HL-60 (cell line): ENCODE measurements at regions not wholly inside any gene's neighbourhood (a gene's known extent, or its start where the extent isn't known, plus 50 kb on each side); places are given as distances from the start of the nearest gene placed in this dataset.

ENCODE experiments used
- DNase-seq, 2 experiments: peaks; one replicate each; pipeline ENCODE4 v3.0.0-alpha.2; 2010 to 2020; ENCODE audit warnings: low read depth in 1 of 2, low spot score in 1 of 2
- H3K27ac ChIP-seq: fragments of 250-450 bp; sonication (Bioruptor Pico); replicated peaks from 2 replicates; pipeline ENCODE4 v1.5.1; 2020; ENCODE audit warnings: mild to moderate bottlenecking, moderate library complexity
- H3K27me3 ChIP-seq: fragments of 250-450 bp; sonication (Bioruptor Pico); 2 replicates; pipeline ENCODE4 v1.5.1; 2021; ENCODE audit warnings: mild to moderate bottlenecking, moderate library complexity; ENCODE audit not compliant: insufficient read depth, poor library complexity, severe bottlenecking
- H3K4me3 ChIP-seq: replicated peaks from 2 replicates; pipeline ENCODE4 v1.5.1; 2011; ENCODE audit warnings: mild to moderate bottlenecking, control low read depth, low read length; ENCODE audit not compliant: insufficient read depth
- GABPA ChIP-seq: IDR thresholded peaks from 2 replicates; pipeline ENCODE4 v1.6.1; 2012; ENCODE audit warnings: low read depth
- POLR2AphosphoS5 ChIP-seq: IDR thresholded peaks from 2 replicates; pipeline ENCODE4 v1.6.1; 2012; ENCODE audit warnings: low read depth
- REST ChIP-seq: IDR thresholded peaks from 2 replicates; pipeline ENCODE4 v1.6.1; 2012; ENCODE audit warnings: low read depth; ENCODE audit not compliant: insufficient replicate concordance
- SPI1 ChIP-seq: IDR thresholded peaks from 2 replicates; pipeline ENCODE4 v1.6.1; 2012; ENCODE audit warnings: low read depth, mild to moderate bottlenecking, borderline replicate concordance
- TF ChIP-seq, protein P1 (sequence below): IDR thresholded peaks from one replicate; pipeline ENCODE4 v1.5.1; 2011; ENCODE audit warnings: low read length, control low read depth, inconsistent platforms; ENCODE audit not compliant: insufficient read depth

- DNase-seq, result no peak
- Histone ChIP-seq H3K4me3 (no peak overlapping the region), H3K27me3 (no peaks in the 10 kb centered on the region), H3K27ac (no peak overlapping the region)
- TF ChIP-seq REST (no peak), SPI1 (no peak), POLR2AphosphoS5 (no peak), GABPA (no peak)
- TF ChIP-seq, protein P1, sequence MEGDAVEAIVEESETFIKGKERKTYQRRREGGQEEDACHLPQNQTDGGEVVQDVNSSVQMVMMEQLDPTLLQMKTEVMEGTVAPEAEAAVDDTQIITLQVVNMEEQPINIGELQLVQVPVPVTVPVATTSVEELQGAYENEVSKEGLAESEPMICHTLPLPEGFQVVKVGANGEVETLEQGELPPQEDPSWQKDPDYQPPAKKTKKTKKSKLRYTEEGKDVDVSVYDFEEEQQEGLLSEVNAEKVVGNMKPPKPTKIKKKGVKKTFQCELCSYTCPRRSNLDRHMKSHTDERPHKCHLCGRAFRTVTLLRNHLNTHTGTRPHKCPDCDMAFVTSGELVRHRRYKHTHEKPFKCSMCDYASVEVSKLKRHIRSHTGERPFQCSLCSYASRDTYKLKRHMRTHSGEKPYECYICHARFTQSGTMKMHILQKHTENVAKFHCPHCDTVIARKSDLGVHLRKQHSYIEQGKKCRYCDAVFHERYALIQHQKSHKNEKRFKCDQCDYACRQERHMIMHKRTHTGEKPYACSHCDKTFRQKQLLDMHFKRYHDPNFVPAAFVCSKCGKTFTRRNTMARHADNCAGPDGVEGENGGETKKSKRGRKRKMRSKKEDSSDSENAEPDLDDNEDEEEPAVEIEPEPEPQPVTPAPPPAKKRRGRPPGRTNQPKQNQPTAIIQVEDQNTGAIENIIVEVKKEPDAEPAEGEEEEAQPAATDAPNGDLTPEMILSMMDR, result no peak
Observed at GRCh38 chr11:27907091-27907490, 200.9 kb downstream of the KIF18A start.

GRCh38 chr11:27904358-27905055 is 203.4 kb downstream of the KIF18A start:
- no peak for DNase-seq
- H3K27ac ChIP-seq, result no peak overlapping the region
- H3K27me3 ChIP-seq, result no peaks in the 10 kb centered on the region
- H3K4me3 ChIP-seq, result no peak overlapping the region
- TF ChIP-seq GABPA (no peak), POLR2AphosphoS5 (no peak), SPI1 (no peak), REST (no peak)
- TF ChIP-seq, protein P1, result no peak

- Histone ChIP-seq H3K27ac (no peak overlapping the region), H3K4me3 (no peak overlapping the region), H3K27me3 (no peaks in the 10 kb centered on the region)
- TF ChIP-seq GABPA (no peak), SPI1 (no peak), REST (no peak), POLR2AphosphoS5 (no peak)
- TF ChIP-seq, protein P1, result no peak
- no peak for DNase-seq
Observed at GRCh38 chr11:27902981-27903624, 202.8 kb upstream of the BDNF start.
